Heart left ventricle (tissue), 16 donors: ENCODE measurements at regions not wholly inside any gene's neighbourhood (a gene's known extent, or its start where the extent isn't known, plus 50 kb on each side); places are given as distances from the start of the nearest gene placed in this dataset.

Experiments used
- ATAC-seq, 4 donors: fragments of 200-7000 bp; cut with Tn5 transposase; one replicate each; pipeline ENCODE4 v1.9.1; 2020 to 2022; ENCODE audit warnings: moderate library complexity in 4 of 4, mild to moderate bottlenecking in 3 of 4, moderate number of reproducible peaks in 1 of 4
- DNase-seq, 5 donors: peaks; one replicate each; pipeline ENCODE4 v3.0.0-alpha.2; 2020
- H3K27ac ChIP-seq, 12 donors: fragments of 200-600 bp; sonication (generic) in 4 of 12; one replicate each; pipeline versions ENCODE4 v1.5.0 to v1.8.0; 2016 to 2022; ENCODE audit warnings: mild to moderate bottlenecking in 2 of 12
- H3K27me3 ChIP-seq, 9 donors: fragments of 200-600 bp; sonication (generic) in 2 of 9; one replicate each; pipeline versions ENCODE4 v1.5.1 to v1.8.0; 2016 to 2022; ENCODE audit warnings: mild to moderate bottlenecking in 3 of 9
- H3K36me3 ChIP-seq, 9 donors: fragments of 200-600 bp; sonication (generic) in 2 of 9; one replicate each; pipeline versions ENCODE4 v1.5.0 to v1.8.0; 2018 to 2022; ENCODE audit warnings: mild to moderate bottlenecking in 2 of 9
- H3K4me1 ChIP-seq, 12 donors: fragments of 200-600 bp; sonication (generic) in 4 of 12; one replicate each; pipeline versions ENCODE4 v1.5.0 to v1.8.0; 2016 to 2022; ENCODE audit warnings: mild to moderate bottlenecking in 3 of 12
- H3K4me3 ChIP-seq, 12 donors: fragments of 200-600 bp; sonication (generic) in 4 of 12; one replicate each; pipeline versions ENCODE4 v1.5.0 to v1.8.0; 2017 to 2022; ENCODE audit warnings: mild to moderate bottlenecking in 9 of 12, moderate library complexity in 4 of 12
- H3K9me3 ChIP-seq, 12 donors: fragments of 200-600 bp; sonication (generic) in 4 of 12; one replicate each; pipeline versions ENCODE4 v1.5.0 to v1.8.0; 2016 to 2022; ENCODE audit warnings: mild to moderate bottlenecking in 1 of 12
- CTCF ChIP-seq, 12 donors: fragments of 200-600 bp; sonication (generic) in 4 of 12; IDR thresholded peaks; one replicate each; pipeline versions ENCODE4 v1.5.0 to v1.8.0; 2018 to 2022; ENCODE audit warnings: antibody characterized with exemption in 12 of 12, mild to moderate bottlenecking in 5 of 12
- POLR2A ChIP-seq, 2 donors: fragments of 450-650 bp; IDR thresholded peaks; one replicate each; pipeline ENCODE4 v1.6.1; 2017; ENCODE audit warnings: antibody characterized with exemption in 2 of 2, mild to moderate bottlenecking in 2 of 2, moderate library complexity in 2 of 2
- WGBS, 4 donors: extraction: QIAGEN DNeasy Blood & Tissue Kit in 2 of 4; methylation state at CpG; one replicate each; pipeline versions ENCODE4 v1.1.5 to v1.1.7; 2013 to 2018; 5-methylcytosine and 5-hydroxymethylcytosine counted together
- intact Hi-C, 10 donors: fragments of 100-400 bp; cut with DNase I; formaldehyde crosslinking; loops; one replicate each; pipeline versions ENCODE4 v1.11.1 to v1.14.2; 2022
- donor health status: ischemic (EF 13 %, LVEDD 7.1; RV severe dilation, severe dysfunction).
- donor health status: healthy with polysubstance abuse.
- donor health status: DM: no; HTN: yes; CAD: no.
- donor health status: DM: no; HTN: no; CAD: no.
- donor health status: ischemic (EF 25% LVEDD 6.9; RV normal size, moderate dysfunction).
- donor health status: ischemic (EF 25% LVEDD 5.7; RV mildly dilated, moderate dysfunction).
- donor health status: healthy.
- donor health status: DM: yes; HTN: yes; CAD: no.
- donor health status: ischemic (EF 35%, LVEDD 5.7; RV mildly dilated, moderate dysfunction).
- donor health status: nonischemic (EF 11% LVEDD 7.7; RV severe dilation, severe dysfunction).
- donor health status: DM: yes; HTN: yes; CAD: no.
- donor health status: PGD.
- donor health status: ischemic (EF 29% LVEDD 5.4; RV normal size, mild dysfunction).
- donor health status: nonischemic (EF 23%, LVEDD 6.1; RV moderate dilation, normal function).

- TF ChIP-seq POLR2A (IDR thresholded peaks at IDR 0.05): no peak
- TF ChIP-seq CTCF (IDR thresholded peaks at IDR 0.05): no peak
- DNase-seq: no peak
- intact Hi-C loops: no loop called here
Measured at GRCh38 chrX:11059933-11060332, 51.2 kb upstream of the HCCS start.

More at GRCh38 chrX:11059933-11060332, 51.2 kb upstream of the HCCS start:
- WGBS, 4 donors: 78 to 92% (median 87%) methylated on average over 2 of the region's 2 CpGs
- Histone ChIP-seq H3K4me3 (no peak overlapping the region), H3K27ac (no peak overlapping the region), H3K36me3 (no peaks in the 10 kb centered on the region), H3K27me3 (peaks cover 0 to 3% (median 0%) of the 10 kb centered on the region in 9 donors), H3K9me3 (no peaks in the 10 kb centered on the region), H3K4me1 (no peaks in the 10 kb centered on the region)
- no peak for ATAC-seq
